AG10803 (cell line): ENCODE measurements at regions not wholly inside any gene's neighbourhood (a gene's known extent, or its start where the extent isn't known, plus 50 kb on each side); places are given as distances from the start of the nearest gene placed in this dataset.

Experiments used
- DNase-seq: peaks from one replicate; pipeline ENCODE4 v3.0.0; 2010; ENCODE audit warnings: low read depth
- H3K4me3 ChIP-seq: 2 replicates; pipeline ENCODE4 v1.5.1; 2011; ENCODE audit warnings: mild to moderate bottlenecking, low read length, control low read depth
- TF ChIP-seq, protein P1 (sequence below): conservative IDR thresholded peaks from 2 replicates; pipeline ENCODE4 v1.5.1; 2011; ENCODE audit warnings: mild to moderate bottlenecking, low read length, control low read depth, inconsistent platforms

DNA sequence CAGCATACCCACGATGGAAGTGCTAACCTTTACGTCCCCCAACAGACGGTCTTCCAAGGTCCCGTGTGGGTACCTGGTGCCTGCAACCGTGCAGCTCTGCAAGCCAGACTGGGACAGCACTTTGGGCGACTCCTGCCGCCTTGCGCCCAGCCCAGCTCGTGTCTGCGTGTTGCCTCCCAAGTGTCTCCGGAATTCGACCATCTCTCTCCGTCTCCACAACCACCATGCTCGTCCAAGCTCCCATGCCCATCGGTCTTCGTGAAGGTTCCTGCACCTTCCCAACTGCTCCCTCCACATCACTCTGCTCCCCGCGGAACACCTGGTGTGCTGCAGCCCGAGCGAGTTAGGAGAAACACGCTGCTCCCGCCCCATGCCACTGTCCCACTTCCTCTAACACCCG lies 173.2 kb upstream of the AFDN start:
- no peak overlapping the region for H3K4me3 ChIP-seq
- TF ChIP-seq, protein P1, sequence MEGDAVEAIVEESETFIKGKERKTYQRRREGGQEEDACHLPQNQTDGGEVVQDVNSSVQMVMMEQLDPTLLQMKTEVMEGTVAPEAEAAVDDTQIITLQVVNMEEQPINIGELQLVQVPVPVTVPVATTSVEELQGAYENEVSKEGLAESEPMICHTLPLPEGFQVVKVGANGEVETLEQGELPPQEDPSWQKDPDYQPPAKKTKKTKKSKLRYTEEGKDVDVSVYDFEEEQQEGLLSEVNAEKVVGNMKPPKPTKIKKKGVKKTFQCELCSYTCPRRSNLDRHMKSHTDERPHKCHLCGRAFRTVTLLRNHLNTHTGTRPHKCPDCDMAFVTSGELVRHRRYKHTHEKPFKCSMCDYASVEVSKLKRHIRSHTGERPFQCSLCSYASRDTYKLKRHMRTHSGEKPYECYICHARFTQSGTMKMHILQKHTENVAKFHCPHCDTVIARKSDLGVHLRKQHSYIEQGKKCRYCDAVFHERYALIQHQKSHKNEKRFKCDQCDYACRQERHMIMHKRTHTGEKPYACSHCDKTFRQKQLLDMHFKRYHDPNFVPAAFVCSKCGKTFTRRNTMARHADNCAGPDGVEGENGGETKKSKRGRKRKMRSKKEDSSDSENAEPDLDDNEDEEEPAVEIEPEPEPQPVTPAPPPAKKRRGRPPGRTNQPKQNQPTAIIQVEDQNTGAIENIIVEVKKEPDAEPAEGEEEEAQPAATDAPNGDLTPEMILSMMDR: no peak
- no peak for DNase-seq

DNA sequence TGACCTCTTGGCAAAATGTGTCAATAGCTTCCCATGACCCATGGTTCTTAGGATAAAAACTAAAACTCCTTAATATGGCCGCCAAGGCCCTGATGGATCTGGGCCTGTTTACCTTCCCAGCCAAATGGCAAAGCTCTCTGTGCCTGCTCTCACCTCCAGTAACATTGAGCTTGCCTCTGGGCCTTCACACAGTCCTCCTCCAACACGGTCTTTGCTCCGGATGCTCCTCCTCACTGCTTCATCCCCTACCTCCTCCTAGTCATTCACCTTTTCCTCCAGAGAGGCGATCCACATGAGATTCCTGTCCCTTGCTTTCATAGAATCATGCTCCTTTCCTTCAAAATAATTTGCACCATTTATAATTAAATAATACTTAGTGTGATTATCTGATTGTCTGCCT lies 172.3 kb upstream of the AFDN start:
- TF ChIP-seq, protein P1: no peak
- no peak overlapping the region for H3K4me3 ChIP-seq
- DNase-seq: no peak

- H3K4me3 ChIP-seq: no peak overlapping the region
- TF ChIP-seq, protein P1: no peak
- no peak for DNase-seq
Observed at GRCh38 chr6:167655174-167655821, 171.4 kb upstream of the AFDN start.

DNA sequence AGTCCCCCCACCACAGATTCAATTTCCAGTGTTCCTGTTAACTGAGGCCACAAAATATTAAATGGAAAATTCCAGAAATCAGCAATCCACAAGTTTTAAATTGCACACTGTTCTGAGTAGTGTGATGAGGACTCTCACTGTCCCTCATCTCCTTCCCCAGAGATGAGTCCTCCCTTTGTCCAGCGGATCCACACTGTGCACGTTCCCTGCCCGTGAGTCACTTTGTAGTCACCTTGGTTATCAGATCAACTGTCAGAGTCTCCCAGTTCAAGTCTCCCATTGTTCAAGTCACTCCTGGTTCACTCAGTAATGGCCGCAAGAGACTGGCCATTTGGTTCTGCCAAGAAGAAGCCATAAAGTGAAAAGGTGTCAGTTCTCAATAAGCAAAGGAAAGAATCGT lies 168.6 kb upstream of the AFDN start:
- DNase-seq: no peak
- TF ChIP-seq, protein P1: no peak
- no peak overlapping the region for H3K4me3 ChIP-seq

DNA sequence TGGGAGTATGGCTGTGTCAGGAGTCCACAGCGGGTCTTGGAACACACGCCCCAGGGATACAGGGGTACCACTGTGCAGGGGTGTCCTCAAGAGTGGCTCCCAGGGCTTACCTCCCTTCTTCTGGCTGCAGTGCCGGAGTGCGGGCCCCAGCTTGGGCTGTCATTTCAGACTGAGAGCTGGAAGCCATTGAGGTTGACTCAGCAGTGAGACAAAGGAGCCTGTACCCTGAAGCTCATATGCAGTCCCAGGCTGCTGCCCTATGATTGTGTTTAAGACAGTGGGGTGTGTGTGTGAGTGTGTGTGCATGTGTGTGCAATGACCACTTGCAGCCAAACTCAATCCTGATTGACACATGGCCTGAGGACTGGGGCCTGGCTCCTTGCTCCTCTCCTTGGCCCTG lies 167.7 kb upstream of the AFDN start:
- TF ChIP-seq, protein P1: no peak
- DNase-seq: no peak
- H3K4me3 ChIP-seq: no peak overlapping the region

GRCh38 chr6:167660424-167660823 lies 166.3 kb upstream of the AFDN start:
- DNase-seq: no peak
- TF ChIP-seq, protein P1: no peak
- H3K4me3 ChIP-seq: no peak overlapping the region

DNA sequence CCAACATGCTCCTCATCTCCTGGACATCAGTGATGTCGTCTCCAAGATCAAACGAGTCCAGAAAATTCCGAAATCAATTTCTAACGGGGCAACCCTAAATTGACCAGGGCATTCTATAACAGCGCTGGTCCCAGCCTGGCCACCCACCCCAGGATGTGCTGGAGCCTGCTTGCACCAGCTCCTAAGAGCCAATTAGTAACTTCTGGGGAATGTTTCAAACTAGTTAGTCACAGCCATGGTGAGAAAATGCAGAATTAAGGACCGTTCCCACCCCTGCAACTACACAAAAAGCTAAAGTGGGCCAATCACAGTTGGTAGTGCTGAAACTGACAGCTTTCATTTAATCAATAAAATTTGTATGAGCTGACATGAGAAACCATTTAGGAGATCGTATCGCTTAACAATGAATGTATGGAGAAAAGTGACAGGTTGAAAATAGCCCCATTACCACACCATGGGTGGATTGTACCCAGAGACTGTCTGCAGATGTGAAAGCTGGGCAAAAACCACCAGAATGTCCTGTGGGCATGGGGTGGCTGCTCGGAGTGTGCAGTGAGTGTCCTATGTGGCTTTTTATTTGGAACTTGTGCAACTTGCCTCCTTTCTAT lies 165.7 kb upstream of the AFDN start:
- TF ChIP-seq, protein P1: no peak
- no peak for DNase-seq
- H3K4me3 ChIP-seq: no peak overlapping the region
